Lung (tissue), 11 donors: ENCODE measurements at regions not wholly inside any gene's neighbourhood (a gene's known extent, or its start where the extent isn't known, plus 50 kb on each side); places are given as distances from the start of the nearest gene placed in this dataset.

Source experiments
- ATAC-seq: fragments of 200-7000 bp; cut with Tn5 transposase; one replicate; pipeline ENCODE4 v1.9.1; 2020; ENCODE audit warnings: moderate number of reproducible peaks; ENCODE audit not compliant: insufficient read depth, low FRiP score
- DNase-seq, 3 donors: peaks; one replicate each; pipeline ENCODE4 v3.0.0-alpha.2; 2013 to 2017
- H3K27ac ChIP-seq, 2 donors: one replicate each; pipeline ENCODE4 v1.5.1; 2013; ENCODE audit warnings: mild to moderate bottlenecking in 2 of 2, moderate library complexity in 2 of 2, control low read depth in 1 of 2, inconsistent platforms in 1 of 2, low read depth in 1 of 2, low read length in 1 of 2
- H3K27me3 ChIP-seq, 3 donors: one replicate each; pipeline ENCODE4 v1.5.1; 2013; ENCODE audit warnings: low read length in 2 of 3; ENCODE audit not compliant: control insufficient read depth in 3 of 3, insufficient read depth in 3 of 3
- H3K36me3 ChIP-seq, 4 donors: one replicate each; pipeline ENCODE4 v1.5.1; 2013; ENCODE audit warnings: low read length in 4 of 4, mild to moderate bottlenecking in 1 of 4, moderate library complexity in 1 of 4; ENCODE audit not compliant: control insufficient read depth in 4 of 4, insufficient read depth in 4 of 4
- H3K4me1 ChIP-seq, 5 donors: one replicate each; pipeline ENCODE4 v1.5.1; 2013; ENCODE audit warnings: low read length in 5 of 5, mild to moderate bottlenecking in 2 of 5, moderate library complexity in 1 of 5; ENCODE audit not compliant: control insufficient read depth in 5 of 5, insufficient read depth in 5 of 5
- H3K4me3 ChIP-seq: one replicate; pipeline ENCODE4 v1.5.1; 2013; ENCODE audit warnings: mild to moderate bottlenecking, control low read depth, moderate library complexity
- H3K9ac ChIP-seq, 2 donors: one replicate each; pipeline ENCODE4 v1.5.1; 2013; ENCODE audit warnings: low read length in 2 of 2, control low read depth in 1 of 2; ENCODE audit not compliant: insufficient read depth in 1 of 2
- H3K9me3 ChIP-seq, 4 donors: one replicate each; pipeline ENCODE4 v1.5.1; 2013; ENCODE audit warnings: low read length in 3 of 4, mild to moderate bottlenecking in 1 of 4, moderate library complexity in 1 of 4; ENCODE audit not compliant: control insufficient read depth in 4 of 4, insufficient read depth in 3 of 4
- WGBS, 2 donors: extraction: QIAGEN DNeasy Blood & Tissue Kit; methylation state at CpG; one replicate each; pipeline ENCODE4 v1.1.7; 2013; 5-methylcytosine and 5-hydroxymethylcytosine counted together
- TF ChIP-seq, protein P1 (sequence below): IDR thresholded peaks from 2 replicates; pipeline ENCODE4 v1.5.1; 2012; ENCODE audit warnings: mild to moderate bottlenecking; ENCODE audit errors: control extremely low read depth, extremely low read depth
- donor health status: control.
- donor health status: control.
- donor health status: Bipolar disorder and iron deficiency.
- donor health status: healthy.
- donor health status: DM: yes; HTN: yes; CAD: no.

- WGBS, 2 donors: 31 to 75% methylated on average over 2 of the region's 2 CpGs
- Histone ChIP-seq H3K27ac (no peak overlapping the region), H3K4me3 (no peak overlapping the region), H3K9ac (no peak overlapping the region), H3K4me1 (no peaks in the 10 kb centered on the region), H3K27me3 (no peaks in the 10 kb centered on the region), H3K9me3 (peaks cover 0 to 7% (median 1%) of the 10 kb centered on the region in 4 donors), H3K36me3 (no peaks in the 10 kb centered on the region)
- ATAC-seq (no peak), DNase-seq (no peak)
- TF ChIP-seq, protein P1, sequence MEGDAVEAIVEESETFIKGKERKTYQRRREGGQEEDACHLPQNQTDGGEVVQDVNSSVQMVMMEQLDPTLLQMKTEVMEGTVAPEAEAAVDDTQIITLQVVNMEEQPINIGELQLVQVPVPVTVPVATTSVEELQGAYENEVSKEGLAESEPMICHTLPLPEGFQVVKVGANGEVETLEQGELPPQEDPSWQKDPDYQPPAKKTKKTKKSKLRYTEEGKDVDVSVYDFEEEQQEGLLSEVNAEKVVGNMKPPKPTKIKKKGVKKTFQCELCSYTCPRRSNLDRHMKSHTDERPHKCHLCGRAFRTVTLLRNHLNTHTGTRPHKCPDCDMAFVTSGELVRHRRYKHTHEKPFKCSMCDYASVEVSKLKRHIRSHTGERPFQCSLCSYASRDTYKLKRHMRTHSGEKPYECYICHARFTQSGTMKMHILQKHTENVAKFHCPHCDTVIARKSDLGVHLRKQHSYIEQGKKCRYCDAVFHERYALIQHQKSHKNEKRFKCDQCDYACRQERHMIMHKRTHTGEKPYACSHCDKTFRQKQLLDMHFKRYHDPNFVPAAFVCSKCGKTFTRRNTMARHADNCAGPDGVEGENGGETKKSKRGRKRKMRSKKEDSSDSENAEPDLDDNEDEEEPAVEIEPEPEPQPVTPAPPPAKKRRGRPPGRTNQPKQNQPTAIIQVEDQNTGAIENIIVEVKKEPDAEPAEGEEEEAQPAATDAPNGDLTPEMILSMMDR: no peak
These were observed 142.1 kb downstream of the C6orf118 start for GRCh38 chr6:165167311-165167710.

DNA sequence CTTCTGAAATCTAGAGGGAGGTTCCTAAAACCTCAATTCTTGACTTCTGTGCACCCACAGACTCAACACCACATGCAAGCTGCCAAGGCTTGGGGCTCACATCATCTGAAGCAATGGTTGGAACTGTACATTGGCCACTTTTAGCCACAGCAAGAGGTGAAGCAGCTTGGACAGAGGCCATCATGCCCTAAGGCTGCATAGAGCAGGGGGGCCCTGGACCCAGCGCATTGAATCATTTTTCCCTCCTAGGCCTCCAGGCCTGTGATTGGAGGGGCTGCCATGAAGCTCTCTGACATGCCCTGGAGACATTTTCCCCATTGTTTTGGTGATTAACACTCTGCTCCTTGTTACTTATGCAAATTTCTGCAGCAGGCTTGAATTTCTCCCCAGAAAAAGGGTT lies 145.9 kb downstream of the C6orf118 start:
- 90 to 95% methylated on average over 1 of the region's 1 CpG for WGBS, 2 donors
- H3K9ac ChIP-seq: no peak overlapping the region
- ATAC-seq (no peak), DNase-seq (no peak)
- TF ChIP-seq, protein P1: no peak
- no peak overlapping the region for H3K27ac ChIP-seq
- peaks cover 0 to 3% (median 0%) of the 10 kb centered on the region in 5 donors for H3K4me1 ChIP-seq
- no peak overlapping the region for H3K4me3 ChIP-seq
- H3K36me3 ChIP-seq: no peaks in the 10 kb centered on the region
- peaks cover 0 to 7% (median 1%) of the 10 kb centered on the region in 4 donors for H3K9me3 ChIP-seq
- H3K27me3 ChIP-seq: no peaks in the 10 kb centered on the region

DNA sequence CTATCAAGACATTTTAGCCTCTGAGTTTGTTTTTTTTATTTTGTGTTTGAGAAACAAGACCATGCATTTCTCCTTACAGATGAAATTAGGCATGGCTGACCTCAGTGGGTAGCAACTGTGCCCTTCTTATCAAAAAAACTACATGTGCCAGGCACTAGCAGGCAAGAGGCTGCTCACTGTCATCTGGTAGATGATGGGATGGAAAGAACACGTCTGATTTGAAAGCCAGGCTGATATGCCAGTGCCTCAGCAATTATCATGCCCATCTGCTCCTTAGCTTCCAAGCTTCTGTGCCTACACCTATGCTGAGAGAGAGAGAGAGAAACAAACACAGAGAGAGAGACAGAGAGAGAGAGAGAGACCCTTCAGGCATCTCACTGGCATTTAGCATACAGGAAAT lies 149.9 kb downstream of the C6orf118 start:
- peaks cover 0 to 7% (median 1%) of the 10 kb centered on the region in 4 donors for H3K9me3 ChIP-seq
- WGBS, 2 donors: 52 to 67% methylated on average over 1 of the region's 1 CpG
- ATAC-seq: no peak
- no peak overlapping the region for H3K4me3 ChIP-seq
- H3K9ac ChIP-seq: no peak overlapping the region
- no peaks in the 10 kb centered on the region for H3K27me3 ChIP-seq
- peaks cover 0 to 3% (median 0%) of the 10 kb centered on the region in 5 donors for H3K4me1 ChIP-seq
- no peak for DNase-seq
- H3K27ac ChIP-seq: no peak overlapping the region
- H3K36me3 ChIP-seq: no peaks in the 10 kb centered on the region
- TF ChIP-seq, protein P1: no peak

GRCh38 chr6:165146456-165146855 lies 162.9 kb downstream of the C6orf118 start:
- TF ChIP-seq, protein P1: no peak
- ATAC-seq (no peak), DNase-seq (no peak)
- H3K27ac ChIP-seq: no peak overlapping the region
- H3K9ac ChIP-seq: no peak overlapping the region
- H3K36me3 ChIP-seq: no peaks in the 10 kb centered on the region
- H3K4me3 ChIP-seq: no peak overlapping the region
- peaks cover 0 to 6% (median under 1%) of the 10 kb centered on the region in 4 donors for H3K9me3 ChIP-seq
- no peaks in the 10 kb centered on the region for H3K27me3 ChIP-seq
- no peaks in the 10 kb centered on the region for H3K4me1 ChIP-seq
- WGBS, 2 donors: 86 to 90% methylated on average over 3 of the region's 3 CpGs
